ENCODE measurements at regions not wholly inside any gene's neighbourhood (a gene's known extent, or its start where the extent isn't known, plus 50 kb on each side); places are given as distances from the start of the nearest gene placed in this dataset.
"Not testable (repeated sequence)": the region's sequence is repeated elsewhere in the genome, so short reads cannot be mapped to it uniquely, and the experiment has no call there.

DNA sequence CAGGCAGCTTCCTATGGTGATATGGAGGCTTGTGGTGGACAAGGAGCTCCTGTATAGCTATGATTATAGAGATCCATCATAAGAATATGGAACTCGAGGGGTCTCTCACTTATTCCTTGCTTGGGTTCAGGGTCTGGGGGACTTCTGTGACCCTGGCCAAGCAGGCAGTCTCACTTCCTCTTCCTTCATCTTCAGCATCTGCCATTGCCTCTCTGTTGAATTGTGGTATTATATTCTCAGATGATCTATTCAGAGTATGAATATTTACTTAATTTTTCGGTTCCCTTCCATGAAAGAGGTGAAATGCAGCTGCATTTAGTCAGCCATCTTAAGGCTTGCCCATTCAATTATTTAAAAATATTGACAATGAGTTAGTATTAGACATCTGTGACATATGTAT is 292.9 kb downstream of the SPIN4 start:
- Mint-ChIP-seq H3K27me3 (ENCODE audit: low read depth) (no peaks in the 10 kb centered on the region), H3K9me3 (peaks cover 13% of the 10 kb centered on the region)

DNA sequence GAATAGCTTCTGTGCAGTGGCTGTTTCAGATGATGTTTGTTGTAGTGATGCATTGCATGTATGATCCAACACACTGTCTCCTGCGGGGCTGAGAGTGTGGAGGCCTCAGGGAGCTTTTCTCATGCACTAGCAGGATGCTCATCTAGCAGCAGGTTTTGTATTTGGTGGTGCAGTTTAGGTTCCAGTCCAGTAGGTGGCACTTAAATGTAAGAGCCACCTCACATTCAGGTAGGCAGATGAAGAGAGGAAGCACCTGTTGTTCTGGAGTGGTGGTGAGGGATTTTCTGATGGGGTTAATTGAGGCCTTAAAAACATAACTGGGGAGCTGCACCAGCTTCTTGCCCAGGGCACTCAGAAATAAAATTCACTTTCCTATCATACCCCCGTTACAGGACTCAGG is 300.9 kb downstream of the SPIN4 start:
- no peaks in the 10 kb centered on the region for H3K4me1 Mint-ChIP-seq
- no peak overlapping the region for H3K4me3 Mint-ChIP-seq
- TF ChIP-seq, protein P1, sequence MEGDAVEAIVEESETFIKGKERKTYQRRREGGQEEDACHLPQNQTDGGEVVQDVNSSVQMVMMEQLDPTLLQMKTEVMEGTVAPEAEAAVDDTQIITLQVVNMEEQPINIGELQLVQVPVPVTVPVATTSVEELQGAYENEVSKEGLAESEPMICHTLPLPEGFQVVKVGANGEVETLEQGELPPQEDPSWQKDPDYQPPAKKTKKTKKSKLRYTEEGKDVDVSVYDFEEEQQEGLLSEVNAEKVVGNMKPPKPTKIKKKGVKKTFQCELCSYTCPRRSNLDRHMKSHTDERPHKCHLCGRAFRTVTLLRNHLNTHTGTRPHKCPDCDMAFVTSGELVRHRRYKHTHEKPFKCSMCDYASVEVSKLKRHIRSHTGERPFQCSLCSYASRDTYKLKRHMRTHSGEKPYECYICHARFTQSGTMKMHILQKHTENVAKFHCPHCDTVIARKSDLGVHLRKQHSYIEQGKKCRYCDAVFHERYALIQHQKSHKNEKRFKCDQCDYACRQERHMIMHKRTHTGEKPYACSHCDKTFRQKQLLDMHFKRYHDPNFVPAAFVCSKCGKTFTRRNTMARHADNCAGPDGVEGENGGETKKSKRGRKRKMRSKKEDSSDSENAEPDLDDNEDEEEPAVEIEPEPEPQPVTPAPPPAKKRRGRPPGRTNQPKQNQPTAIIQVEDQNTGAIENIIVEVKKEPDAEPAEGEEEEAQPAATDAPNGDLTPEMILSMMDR (conservative IDR thresholded peaks at IDR 0.05), result no peak
- no peak for DNase-seq (ENCODE audit: low read depth, low spot score)
- H3K27ac Mint-ChIP-seq (ENCODE audit: unreplicated experiment), result no peak overlapping the region
- no peaks in the 10 kb centered on the region for H3K36me3 Mint-ChIP-seq (ENCODE audit: low read depth)
- no peaks in the 10 kb centered on the region for H3K27me3 Mint-ChIP-seq (ENCODE audit: low read depth)
- H3K9me3 Mint-ChIP-seq, result peaks cover 27% of the 10 kb centered on the region

More for the DNA sequence above, 292.9 kb downstream of the SPIN4 start:
- H3K4me1 Mint-ChIP-seq, result no peaks in the 10 kb centered on the region
- no peak overlapping the region for H3K27ac Mint-ChIP-seq (ENCODE audit: unreplicated experiment)
- TF ChIP-seq, protein P1 (conservative IDR thresholded peaks at IDR 0.05), result no peak
- H3K4me3 Mint-ChIP-seq, result no peak overlapping the region
- no peak for DNase-seq (ENCODE audit: low read depth, low spot score)
- no peaks in the 10 kb centered on the region for H3K36me3 Mint-ChIP-seq (ENCODE audit: low read depth)

DNA sequence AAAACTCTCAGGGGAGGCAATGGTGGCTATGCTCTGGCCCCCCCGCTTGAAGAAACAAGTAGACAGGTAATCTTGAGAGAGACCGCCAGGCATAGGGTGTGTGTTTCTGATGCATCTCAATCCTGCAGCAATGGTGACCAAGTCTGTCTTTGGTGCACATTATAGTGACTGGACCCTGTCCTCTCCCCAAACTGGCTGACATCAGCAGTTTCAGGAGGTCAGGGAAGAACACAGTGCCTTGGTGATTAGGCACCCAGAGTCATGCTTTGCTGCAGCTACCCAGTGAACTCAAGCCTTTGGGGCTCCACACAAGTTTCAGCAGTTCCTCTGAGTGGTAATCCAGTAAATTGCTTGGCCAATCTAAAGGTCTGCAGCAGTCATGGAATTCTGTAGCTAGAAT is 318.3 kb downstream of the SPIN4 start:
- H3K4me1 Mint-ChIP-seq, result no peaks in the 10 kb centered on the region
- DNase-seq (ENCODE audit: low read depth, low spot score), result no peak
- TF ChIP-seq, protein P1 (conservative IDR thresholded peaks at IDR 0.05), result no peak
- no peak overlapping the region for H3K4me3 Mint-ChIP-seq
- peaks cover 20% of the 10 kb centered on the region for H3K9me3 Mint-ChIP-seq
- no peak overlapping the region for H3K27ac Mint-ChIP-seq (ENCODE audit: unreplicated experiment)
- H3K27me3 Mint-ChIP-seq (ENCODE audit: low read depth), result no peaks in the 10 kb centered on the region
- H3K36me3 Mint-ChIP-seq (ENCODE audit: low read depth), result peaks cover 8% of the 10 kb centered on the region

DNA sequence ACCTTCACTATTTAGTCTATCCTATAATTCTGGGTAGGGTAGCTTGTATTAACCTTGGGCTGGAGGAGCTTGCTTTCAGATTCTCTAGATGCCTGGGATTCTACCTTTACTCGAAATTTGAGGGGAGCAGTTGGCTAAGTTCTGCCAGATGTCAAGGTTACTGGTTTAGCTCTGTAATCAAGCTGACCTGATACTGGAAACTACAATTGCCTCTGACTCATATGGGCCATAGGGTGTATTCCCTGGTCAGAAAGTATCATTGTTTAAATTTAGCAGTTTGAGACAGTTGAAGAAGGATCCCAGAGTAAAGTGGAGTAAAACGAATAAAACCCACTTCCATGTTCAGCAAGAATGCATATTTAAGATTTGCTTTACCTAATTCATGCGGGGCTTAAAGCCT is 337.6 kb downstream of the SPIN4 start:
- peaks cover 18% of the 10 kb centered on the region for H3K9me3 Mint-ChIP-seq
- H3K4me3 Mint-ChIP-seq, result no peak overlapping the region
- no peaks in the 10 kb centered on the region for H3K27me3 Mint-ChIP-seq (ENCODE audit: low read depth)
- no peak for DNase-seq (ENCODE audit: low read depth, low spot score)
- no peaks in the 10 kb centered on the region for H3K4me1 Mint-ChIP-seq
- no peak overlapping the region for H3K27ac Mint-ChIP-seq (ENCODE audit: unreplicated experiment)
- TF ChIP-seq, protein P1 (conservative IDR thresholded peaks at IDR 0.05), result no peak
- peaks cover 2% of the 10 kb centered on the region for H3K36me3 Mint-ChIP-seq (ENCODE audit: low read depth)

DNA sequence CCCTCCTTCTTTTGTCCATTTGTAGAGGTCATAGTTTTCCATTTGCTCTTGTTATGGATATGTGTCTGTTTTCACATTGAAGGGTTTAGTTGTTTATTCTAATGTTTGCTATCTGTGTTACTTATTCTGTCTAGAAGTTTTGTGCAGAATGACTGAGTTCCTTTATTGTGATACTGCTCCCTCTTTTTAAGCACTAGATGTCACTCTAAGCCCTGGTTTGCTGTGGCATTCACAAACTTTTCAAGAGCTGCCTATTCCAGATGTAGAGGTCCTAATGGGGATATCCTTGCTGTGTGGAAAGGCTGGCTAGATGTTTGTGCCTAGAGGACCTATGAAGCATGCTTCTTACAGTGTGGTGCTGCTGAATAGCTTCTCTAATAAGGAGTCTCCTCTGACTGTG is 338.6 kb downstream of the SPIN4 start:
- Mint-ChIP-seq H3K4me3 (no peak overlapping the region), H3K27ac (ENCODE audit: unreplicated experiment) (no peak overlapping the region), H3K4me1 (no peaks in the 10 kb centered on the region), H3K27me3 (ENCODE audit: low read depth) (no peaks in the 10 kb centered on the region), H3K9me3 (peaks cover 18% of the 10 kb centered on the region), H3K36me3 (ENCODE audit: low read depth) (peaks cover 2% of the 10 kb centered on the region)
- TF ChIP-seq, protein P1 (conservative IDR thresholded peaks at IDR 0.05), result no peak
- DNase-seq (ENCODE audit: low read depth, low spot score), result no peak

DNA sequence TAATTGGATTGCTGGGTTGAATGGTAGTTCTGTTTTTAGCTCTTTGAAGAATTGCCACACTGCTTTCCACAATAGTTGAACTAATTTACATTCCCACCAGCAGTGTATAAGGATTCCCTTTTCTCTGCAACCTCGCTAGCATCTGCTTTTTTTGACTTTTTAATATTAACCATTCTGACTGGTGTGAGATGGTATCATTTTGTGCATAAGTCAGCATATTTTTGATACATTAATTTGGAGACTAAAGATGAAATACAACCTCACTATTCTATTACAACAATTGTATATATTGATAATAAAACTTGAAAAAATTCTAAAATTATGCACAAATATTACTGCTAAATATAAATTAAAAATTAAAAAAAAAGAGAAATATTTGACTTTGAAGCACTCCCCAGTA is 350.9 kb downstream of the SPIN4 start:
- H3K27me3 Mint-ChIP-seq (ENCODE audit: low read depth); DNase-seq (ENCODE audit: low read depth, low spot score); H3K4me3 Mint-ChIP-seq; H3K27ac Mint-ChIP-seq (ENCODE audit: unreplicated experiment); H3K4me1 Mint-ChIP-seq; H3K36me3 Mint-ChIP-seq (ENCODE audit: low read depth): not testable (repeated sequence)
- peaks cover 32% of the 10 kb centered on the region for H3K9me3 Mint-ChIP-seq
